ENCODE measurements at regions not wholly inside any gene's neighbourhood (a gene's known extent, or its start where the extent isn't known, plus 50 kb on each side); places are given as distances from the start of the nearest gene placed in this dataset.

GRCh38 chr6:14887181-14887580, 358.7 kb upstream of the JARID2 start:
- TF ChIP-seq POLR2A (IDR thresholded peaks at IDR 0.05; ENCODE audit: low read length) (no peak), GATA1 (IDR thresholded peaks at IDR 0.05; ENCODE audit: low read depth, low read length) (no peak)

Measured in erythroblast (primary cell).